IMR-90 (cell line): ENCODE measurements at regions not wholly inside any gene's neighbourhood (a gene's known extent, or its start where the extent isn't known, plus 50 kb on each side); places are given as distances from the start of the nearest gene placed in this dataset.

ENCODE experiments used
- ATAC-seq: fragments of 200-7000 bp; cut with Tn5 transposase; 2 replicates; pipeline ENCODE4 v1.9.1; 2020; ENCODE audit warnings: low read depth, mild to moderate bottlenecking, moderate library complexity
- BruUV-seq: library from RNA; stranded (reverse); fragments of 400-500 nt; replicated peaks from 2 replicates; lab custom pipeline; 2021; lab: Mats Ljungman, UMichigan
- CTCF ChIA-PET: fragments of 300-600 bp; formaldehyde crosslinking; extraction: SDS; loops from one replicate; lab custom pipeline; 2021; ENCODE audit warnings: antibody characterized with exemption; lab: Yijun Ruan, JAX
- POLR2A ChIA-PET: fragments of 300-600 bp; sonication (Branson Sonifier 250); formaldehyde crosslinking; loops from one replicate; lab custom pipeline; 2022; ENCODE audit warnings: antibody characterized with exemption; ENCODE audit not compliant: unreplicated experiment; lab: Charles Lee
- DNase-seq: peaks from one replicate; pipeline ENCODE4 v3.0.0; 2013
- H2AFZ ChIP-seq: replicated peaks from 2 replicates; pipeline ENCODE3; 2013; ENCODE audit warnings: low read length, mild to moderate bottlenecking; ENCODE audit not compliant: poor library complexity
- H2AK5ac ChIP-seq: 2 replicates; pipeline ENCODE4 v1.6.1; 2013; ENCODE audit warnings: low read depth, low read length, inconsistent platforms
- H2AK9ac ChIP-seq: replicated peaks from 2 replicates; pipeline ENCODE3; 2013; ENCODE audit warnings: mild to moderate bottlenecking, low read depth, low read length, moderate library complexity; ENCODE audit not compliant: poor library complexity
- H2BK120ac ChIP-seq: 2 replicates; pipeline ENCODE4 v1.6.1; 2013; ENCODE audit warnings: low read depth, low read length, inconsistent platforms
- H2BK15ac ChIP-seq: 3 replicates; pipeline ENCODE4 v1.6.1; 2013; ENCODE audit warnings: low read depth, low read length, inconsistent platforms
- H2BK20ac ChIP-seq: 2 replicates; pipeline ENCODE4 v1.6.1; 2013; ENCODE audit warnings: low read depth, mild to moderate bottlenecking, inconsistent platforms, low read length, moderate library complexity
- H2BK5ac ChIP-seq: 2 replicates; pipeline ENCODE4 v1.6.1; 2013; ENCODE audit warnings: mild to moderate bottlenecking, low read depth, low read length, inconsistent platforms; ENCODE audit not compliant: poor library complexity, severe bottlenecking
- H3K14ac ChIP-seq: replicated peaks from 2 replicates; pipeline ENCODE4 v1.6.1; 2013; ENCODE audit warnings: low read depth, low read length, inconsistent platforms
- H3K18ac ChIP-seq: 2 replicates; pipeline ENCODE4 v1.6.1; 2013; ENCODE audit warnings: low read depth, low read length, control low read depth
- H3K23ac ChIP-seq: 2 replicates; pipeline ENCODE4 v1.6.1; 2013; ENCODE audit warnings: low read depth, low read length, inconsistent platforms
- H3K27ac ChIP-seq: 2 replicates; pipeline ENCODE4 v1.5.1; 2013; ENCODE audit warnings: mild to moderate bottlenecking, control low read depth, low read length; ENCODE audit not compliant: insufficient read depth
- H3K27me3 ChIP-seq: 2 replicates; pipeline ENCODE4 v1.6.1; 2013; ENCODE audit warnings: low read length; ENCODE audit not compliant: control insufficient read depth, insufficient read depth
- H3K36me3 ChIP-seq: 2 replicates; pipeline ENCODE4 v1.6.1; 2013; ENCODE audit warnings: low read length, mixed read lengths; ENCODE audit not compliant: control insufficient read depth, insufficient read depth
- H3K4ac ChIP-seq: 2 replicates; pipeline ENCODE4 v1.6.1; 2013; ENCODE audit warnings: low read depth, low read length, inconsistent platforms
- H3K4me1 ChIP-seq: 2 replicates; pipeline ENCODE4 v1.6.1; 2013; ENCODE audit warnings: low read length, mixed read lengths; ENCODE audit not compliant: control insufficient read depth, insufficient read depth
- H3K4me2 ChIP-seq: 2 replicates; pipeline ENCODE4 v1.6.1; 2013; ENCODE audit warnings: low read depth, mild to moderate bottlenecking, control low read depth, low read length, moderate library complexity
- H3K4me3 ChIP-seq: 2 replicates; pipeline ENCODE4 v1.5.1; 2013; ENCODE audit warnings: low read depth, mild to moderate bottlenecking, control low read depth, low read length, moderate library complexity; ENCODE audit not compliant: insufficient read depth
- H3K56ac ChIP-seq: 2 replicates; pipeline ENCODE4 v1.6.1; 2013; ENCODE audit warnings: low read length, inconsistent platforms; ENCODE audit not compliant: insufficient read depth; ENCODE audit errors: extremely low read depth
- H3K79me1 ChIP-seq, 2 experiments: 2 replicates each; pipeline ENCODE4 v1.6.1; 2013; ENCODE audit warnings: low read length in 2 of 2, inconsistent platforms in 1 of 2, low read depth in 1 of 2
- H3K9ac ChIP-seq: 2 replicates; pipeline ENCODE4 v1.6.1; 2013; ENCODE audit warnings: low read depth, low read length, control low read depth
- H3K9me1 ChIP-seq: 2 replicates; pipeline ENCODE4 v1.6.1; 2013; ENCODE audit warnings: low read length, inconsistent platforms; ENCODE audit not compliant: insufficient read depth
- H3K9me3 ChIP-seq: 2 replicates; pipeline ENCODE4 v1.6.1; 2013; ENCODE audit warnings: low read length; ENCODE audit not compliant: control insufficient read depth, insufficient read depth
- H4K20me1 ChIP-seq: 2 replicates; pipeline ENCODE4 v1.6.1; 2013; ENCODE audit warnings: low read length, inconsistent platforms; ENCODE audit not compliant: insufficient read depth
- H4K5ac ChIP-seq: 2 replicates; pipeline ENCODE4 v1.6.1; 2013; ENCODE audit warnings: mild to moderate bottlenecking, low read depth, low read length, control low read depth
- H4K8ac ChIP-seq, 2 experiments: 2 replicates each; pipeline ENCODE4 v1.6.1; 2013; ENCODE audit warnings: low read depth in 2 of 2, low read length in 2 of 2, control low read depth in 1 of 2, inconsistent platforms in 1 of 2
- H4K91ac ChIP-seq: 2 replicates; pipeline ENCODE4 v1.6.1; 2013; ENCODE audit warnings: low read depth, low read length, inconsistent platforms; ENCODE audit not compliant: insufficient read depth
- BHLHE40 ChIP-seq: fragments of 150-350 bp; IDR thresholded peaks from 2 replicates; pipeline ENCODE4 v1.6.1; 2016; ENCODE audit warnings: mild to moderate bottlenecking, low read depth, low read length
- CEBPB ChIP-seq: IDR thresholded peaks from 2 replicates; pipeline ENCODE4 v1.6.1; 2012; ENCODE audit warnings: low read depth, low read length, improper control_type of control experiment
- FOS ChIP-seq: fragments of 150-350 bp; IDR thresholded peaks from 2 replicates; pipeline ENCODE4 v1.6.1; 2016; ENCODE audit warnings: low read depth, low read length
- MAZ ChIP-seq: IDR thresholded peaks from 2 replicates; pipeline ENCODE4 v1.6.1; 2012; ENCODE audit warnings: low read depth, mild to moderate bottlenecking, low read length, improper control_type of control experiment, moderate library complexity, borderline replicate concordance
- MXI1 ChIP-seq: IDR thresholded peaks from 2 replicates; pipeline ENCODE4 v1.6.1; 2012; ENCODE audit warnings: low read depth, mild to moderate bottlenecking, low read length, moderate library complexity, borderline replicate concordance
- NFE2L2 ChIP-seq: fragments of 150-350 bp; IDR thresholded peaks from 2 replicates; pipeline ENCODE4 v1.6.1; 2016; ENCODE audit warnings: low read depth, mild to moderate bottlenecking, low read length
- POLR2A ChIP-seq: IDR thresholded peaks from 2 replicates; pipeline ENCODE4 v1.6.1; 2012; ENCODE audit warnings: mild to moderate bottlenecking, low read depth, low read length
- RCOR1 ChIP-seq: IDR thresholded peaks from 2 replicates; pipeline ENCODE4 v1.6.1; 2012; ENCODE audit warnings: mild to moderate bottlenecking, low read length, improper control_type of control experiment; ENCODE audit not compliant: insufficient replicate concordance
- RFX5 ChIP-seq: IDR thresholded peaks from 2 replicates; pipeline ENCODE4 v1.8.0; 2012; ENCODE audit warnings: low read depth, mild to moderate bottlenecking, low read length, moderate library complexity
- WGBS, 2 experiments: methylation state at CpG; one replicate each; pipeline versions ENCODE4 v1.1.5 to v1.1.7; 2013; ENCODE audit warnings: missing lambda C conversion rate in 2 of 2; ENCODE audit not compliant: insufficient read length in 1 of 2; ENCODE audit errors: extremely low coverage in 2 of 2; 5-methylcytosine and 5-hydroxymethylcytosine counted together
- dilution Hi-C: fragments of 300-500 bp; cut with HindIII; formaldehyde crosslinking; loops from one replicate; pipeline ENCODE4 v1.14.3; 2018; ENCODE audit warnings: low sequenced_read_pairs; ENCODE audit not compliant: unreplicated experiment
- in situ Hi-C: fragments of 300-500 bp; cut with MboI; formaldehyde crosslinking; loops from 3 replicates; pipeline ENCODE4 v1.14.3; 2019; ENCODE audit warnings: low sequenced_read_pairs, inconsistent platforms, mixed read lengths
- intact Hi-C: fragments of 100-400 bp; cut with micrococcal nuclease; formaldehyde crosslinking; loops from 2 replicates; pipeline ENCODE4 v1.10.0; 2022
- TF ChIP-seq, protein P1 (sequence below): fragments of 150-350 bp; IDR thresholded peaks from 2 replicates; pipeline ENCODE4 v1.6.1; 2016; ENCODE audit warnings: low read depth, mild to moderate bottlenecking, low read length, moderate library complexity, borderline replicate concordance
- TF ChIP-seq, protein P2 (sequence below): conservative IDR thresholded peaks from 2 replicates; pipeline ENCODE4 v1.5.1; 2012; ENCODE audit warnings: mild to moderate bottlenecking, low read depth, low read length, improper control_type of control experiment

DNA sequence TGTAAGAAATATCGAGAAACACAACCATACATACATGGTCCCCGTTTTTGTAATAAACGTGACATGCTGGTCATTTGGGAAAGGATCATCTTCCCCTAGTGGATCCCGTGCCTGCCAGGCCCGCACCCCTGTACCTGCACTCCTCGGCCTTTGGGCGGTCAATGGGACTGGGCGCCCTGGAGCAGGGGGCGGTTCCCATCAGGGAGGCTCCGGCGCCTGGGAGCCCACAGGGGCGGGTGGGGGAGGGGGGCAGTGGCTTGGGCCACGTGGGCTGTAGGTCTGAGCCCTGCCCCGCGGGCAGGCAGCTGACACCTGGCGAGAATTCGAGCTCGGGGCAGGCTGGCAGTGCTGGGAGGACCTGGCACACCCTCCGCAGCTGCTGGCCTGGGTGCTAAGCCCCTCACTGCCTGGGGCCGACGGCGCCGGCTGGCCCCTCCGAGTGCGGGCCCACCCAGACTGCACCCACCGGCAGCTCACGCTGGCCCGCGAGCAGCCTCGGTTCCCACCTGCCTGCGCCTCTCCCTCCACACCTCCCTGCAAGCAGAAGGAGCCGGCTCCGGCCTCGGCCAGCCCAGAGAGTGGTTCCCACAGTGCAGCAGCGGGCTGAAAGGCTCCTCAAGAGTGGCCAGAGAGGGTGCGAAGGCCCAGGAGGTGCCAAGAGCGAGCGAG lies 361.6 kb upstream of the GRM3 start:
- TF ChIP-seq RCOR1 (no peak), POLR2A (no peak), BHLHE40 (no peak), RFX5 (no peak), FOS (no peak), MAZ (no peak), CEBPB (no peak), NFE2L2 (no peak), MXI1 (no peak)
- TF ChIP-seq, protein P1, sequence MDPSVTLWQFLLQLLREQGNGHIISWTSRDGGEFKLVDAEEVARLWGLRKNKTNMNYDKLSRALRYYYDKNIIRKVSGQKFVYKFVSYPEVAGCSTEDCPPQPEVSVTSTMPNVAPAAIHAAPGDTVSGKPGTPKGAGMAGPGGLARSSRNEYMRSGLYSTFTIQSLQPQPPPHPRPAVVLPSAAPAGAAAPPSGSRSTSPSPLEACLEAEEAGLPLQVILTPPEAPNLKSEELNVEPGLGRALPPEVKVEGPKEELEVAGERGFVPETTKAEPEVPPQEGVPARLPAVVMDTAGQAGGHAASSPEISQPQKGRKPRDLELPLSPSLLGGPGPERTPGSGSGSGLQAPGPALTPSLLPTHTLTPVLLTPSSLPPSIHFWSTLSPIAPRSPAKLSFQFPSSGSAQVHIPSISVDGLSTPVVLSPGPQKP = no peak
- TF ChIP-seq, protein P2, sequence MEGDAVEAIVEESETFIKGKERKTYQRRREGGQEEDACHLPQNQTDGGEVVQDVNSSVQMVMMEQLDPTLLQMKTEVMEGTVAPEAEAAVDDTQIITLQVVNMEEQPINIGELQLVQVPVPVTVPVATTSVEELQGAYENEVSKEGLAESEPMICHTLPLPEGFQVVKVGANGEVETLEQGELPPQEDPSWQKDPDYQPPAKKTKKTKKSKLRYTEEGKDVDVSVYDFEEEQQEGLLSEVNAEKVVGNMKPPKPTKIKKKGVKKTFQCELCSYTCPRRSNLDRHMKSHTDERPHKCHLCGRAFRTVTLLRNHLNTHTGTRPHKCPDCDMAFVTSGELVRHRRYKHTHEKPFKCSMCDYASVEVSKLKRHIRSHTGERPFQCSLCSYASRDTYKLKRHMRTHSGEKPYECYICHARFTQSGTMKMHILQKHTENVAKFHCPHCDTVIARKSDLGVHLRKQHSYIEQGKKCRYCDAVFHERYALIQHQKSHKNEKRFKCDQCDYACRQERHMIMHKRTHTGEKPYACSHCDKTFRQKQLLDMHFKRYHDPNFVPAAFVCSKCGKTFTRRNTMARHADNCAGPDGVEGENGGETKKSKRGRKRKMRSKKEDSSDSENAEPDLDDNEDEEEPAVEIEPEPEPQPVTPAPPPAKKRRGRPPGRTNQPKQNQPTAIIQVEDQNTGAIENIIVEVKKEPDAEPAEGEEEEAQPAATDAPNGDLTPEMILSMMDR = no peak
- no peaks in the 10 kb centered on the region for H3K9me1 ChIP-seq
- dilution Hi-C loops (no loop called here), intact Hi-C loops (no loop called here), in situ Hi-C loops (no loop called here)
- no peaks in the 10 kb centered on the region for H3K4me1 ChIP-seq
- no peak overlapping the region for H3K9ac ChIP-seq
- H4K91ac ChIP-seq = no peak overlapping the region
- peaks cover 5% of the 10 kb centered on the region; the same call in 1 of the 2 replicates for H3K9me3 ChIP-seq
- no peak overlapping the region for H3K4me3 ChIP-seq
- ATAC-seq (no peak), DNase-seq (no peak)
- no peak overlapping the region for H2BK120ac ChIP-seq
- H3K36me3 ChIP-seq = no peaks in the 10 kb centered on the region
- no peak overlapping the region for H4K8ac ChIP-seq
- H3K56ac ChIP-seq = no peak overlapping the region
- H3K27ac ChIP-seq = no peak overlapping the region
- H4K20me1 ChIP-seq = no peaks in the 10 kb centered on the region
- H2BK15ac ChIP-seq = no peak overlapping the region
- ChIA-PET POLR2A (no interaction called here), CTCF (no interaction called here)
- no peak overlapping the region for H2AK9ac ChIP-seq
- no TSS peak for BruUV-seq
- no peak overlapping the region for H3K4ac ChIP-seq
- H4K5ac ChIP-seq = no peak overlapping the region
- no peak overlapping the region for H2BK5ac ChIP-seq
- 85% methylated on average over 5 of the region's 38 CpGs; no CpG with 5 or more reads in 1 of the 2 experiments for WGBS, 2 experiments
- no peaks in the 10 kb centered on the region for H3K79me1 ChIP-seq
- no peak overlapping the region for H2AK5ac ChIP-seq
- no peak overlapping the region for H3K18ac ChIP-seq
- no peak overlapping the region for H2AFZ ChIP-seq
- H2BK20ac ChIP-seq = no peak overlapping the region
- H3K27me3 ChIP-seq = no peaks in the 10 kb centered on the region
- no peak overlapping the region for H3K23ac ChIP-seq
- H3K14ac ChIP-seq = no peak overlapping the region
- no peak overlapping the region for H3K4me2 ChIP-seq
